Activated naive CD8-positive, alpha-beta T cell treated with anti-CD3 and anti-CD28 coated beads, Interleukin-2, amount 50 U/mL, for 24 hours (primary cell): ENCODE measurements at regions not wholly inside any gene's neighbourhood (a gene's known extent, or its start where the extent isn't known, plus 50 kb on each side); places are given as distances from the start of the nearest gene placed in this dataset.

Experiments
- ATAC-seq: fragments of 150-1000 bp; cut with Tn5 transposase; one replicate; pipeline ENCODE4 v1.10.0; 2021
- DNase-seq: peaks from one replicate; pipeline ENCODE4 v3.0.0; 2021
- H3K27ac Mint-ChIP-seq: one replicate; pipeline ENCODE4 v1.8.0; 2021; ENCODE audit warnings: mild to moderate bottlenecking, mixed read lengths
- H3K27me3 Mint-ChIP-seq: one replicate; pipeline ENCODE4 v1.8.0; 2021; ENCODE audit warnings: mixed read lengths
- H3K36me3 Mint-ChIP-seq: one replicate; pipeline ENCODE4 v1.8.0; 2021; ENCODE audit warnings: low read depth, mixed read lengths
- H3K4me1 Mint-ChIP-seq: one replicate; pipeline ENCODE4 v1.8.0; 2021; ENCODE audit warnings: mixed read lengths
- H3K4me3 Mint-ChIP-seq: one replicate; pipeline ENCODE4 v1.8.0; 2021; ENCODE audit warnings: mild to moderate bottlenecking, moderate library complexity, mixed read lengths
- H3K9me3 Mint-ChIP-seq: one replicate; pipeline ENCODE4 v1.8.0; 2021; ENCODE audit warnings: mixed read lengths

DNA sequence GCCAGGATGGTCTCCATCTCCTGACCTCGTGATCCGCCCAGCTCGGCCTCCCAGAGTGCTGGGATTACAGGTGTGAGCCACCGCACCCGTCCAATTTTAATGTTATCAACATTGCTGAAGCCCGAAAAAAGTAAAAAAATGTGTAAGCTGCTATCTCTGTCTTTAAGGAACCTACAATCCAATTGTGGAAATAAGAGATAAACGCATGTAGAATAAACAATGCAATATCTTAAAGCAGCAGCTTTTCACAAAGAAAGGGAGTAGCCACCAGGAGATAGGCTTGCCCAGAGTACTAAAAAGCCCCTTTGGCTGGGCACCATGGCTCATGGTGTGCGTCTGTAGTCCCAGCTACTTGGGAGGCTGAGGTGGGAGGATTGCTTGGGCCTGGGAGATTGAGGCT is 282.9 kb upstream of the LYZL1 start:
- no peak for DNase-seq
- Mint-ChIP-seq H3K27me3 (no peaks in the 10 kb centered on the region), H3K4me1 (no peaks in the 10 kb centered on the region), H3K27ac (no peak overlapping the region), H3K9me3 (no peaks in the 10 kb centered on the region), H3K4me3 (no peak overlapping the region), H3K36me3 (no peaks in the 10 kb centered on the region)
- ATAC-seq: no peak

DNA sequence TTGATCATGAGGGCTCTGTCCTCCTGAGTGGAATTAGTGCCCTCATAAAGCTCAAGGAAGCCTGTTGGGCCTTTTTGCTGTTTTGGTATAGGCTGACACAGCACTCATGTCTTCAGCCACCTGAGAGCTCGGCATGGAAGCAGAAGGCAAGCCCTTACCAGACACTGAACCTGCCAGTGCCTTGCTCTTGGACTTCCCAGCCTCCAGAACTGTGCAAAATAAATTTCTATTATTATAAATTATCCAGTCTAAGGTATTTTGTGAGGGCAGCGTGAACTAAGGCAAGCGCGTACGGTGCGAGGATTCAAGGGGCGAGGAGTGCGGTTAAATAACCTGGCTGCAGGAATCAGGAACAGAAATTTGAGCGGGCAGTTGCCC is 281.5 kb upstream of the LYZL1 start:
- DNase-seq (no peak), ATAC-seq (no peak)
- Mint-ChIP-seq H3K27me3 (no peaks in the 10 kb centered on the region), H3K9me3 (no peaks in the 10 kb centered on the region), H3K4me1 (no peaks in the 10 kb centered on the region), H3K36me3 (no peaks in the 10 kb centered on the region), H3K4me3 (no peak overlapping the region), H3K27ac (no peak overlapping the region)

DNA sequence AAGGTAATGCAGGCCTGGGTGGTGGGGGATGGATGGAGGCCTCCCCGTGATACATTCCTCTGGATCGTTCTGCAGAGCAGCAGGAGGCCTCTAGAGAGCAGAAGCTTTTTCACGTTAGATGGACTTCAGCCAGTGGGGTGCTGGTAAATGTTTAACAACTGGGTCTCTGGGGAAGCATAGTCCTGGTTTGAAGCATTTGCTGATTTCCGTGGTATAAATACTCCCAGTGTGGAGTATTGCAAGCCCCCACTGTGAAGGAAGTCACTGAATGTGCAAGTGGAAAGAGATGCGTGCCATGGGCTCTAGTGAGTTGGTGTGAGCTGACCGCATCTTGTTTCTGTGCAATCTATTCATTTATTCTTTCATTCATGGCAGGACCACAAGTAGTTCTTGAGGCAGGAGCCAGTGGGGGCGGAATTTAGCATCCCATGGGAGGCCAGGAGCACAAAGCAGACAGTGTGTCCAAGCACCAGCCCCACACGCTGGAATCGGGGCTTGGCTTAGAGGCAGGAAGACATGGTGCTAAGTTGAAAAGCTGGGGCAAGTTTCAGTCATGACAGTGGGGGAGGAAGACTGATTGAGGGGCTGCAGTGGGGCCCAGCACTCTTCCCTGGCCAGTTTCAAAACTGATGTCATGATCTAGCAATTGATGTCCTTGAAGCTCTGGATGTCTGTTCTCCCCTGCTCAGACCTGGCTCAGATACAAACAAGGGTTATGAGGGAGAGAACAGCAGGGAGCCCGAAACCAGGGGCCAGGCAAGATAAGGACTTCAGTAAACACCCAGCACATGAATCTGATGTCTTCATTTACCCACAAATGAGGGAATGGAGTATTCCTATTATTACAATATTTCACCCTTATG is 280.9 kb upstream of the LYZL1 start:
- no peaks in the 10 kb centered on the region for H3K4me1 Mint-ChIP-seq
- H3K4me3 Mint-ChIP-seq: no peak overlapping the region
- DNase-seq (no peak), ATAC-seq (no peak)
- no peaks in the 10 kb centered on the region for H3K36me3 Mint-ChIP-seq
- H3K9me3 Mint-ChIP-seq: no peaks in the 10 kb centered on the region
- H3K27me3 Mint-ChIP-seq: no peaks in the 10 kb centered on the region
- H3K27ac Mint-ChIP-seq: no peak overlapping the region

DNA sequence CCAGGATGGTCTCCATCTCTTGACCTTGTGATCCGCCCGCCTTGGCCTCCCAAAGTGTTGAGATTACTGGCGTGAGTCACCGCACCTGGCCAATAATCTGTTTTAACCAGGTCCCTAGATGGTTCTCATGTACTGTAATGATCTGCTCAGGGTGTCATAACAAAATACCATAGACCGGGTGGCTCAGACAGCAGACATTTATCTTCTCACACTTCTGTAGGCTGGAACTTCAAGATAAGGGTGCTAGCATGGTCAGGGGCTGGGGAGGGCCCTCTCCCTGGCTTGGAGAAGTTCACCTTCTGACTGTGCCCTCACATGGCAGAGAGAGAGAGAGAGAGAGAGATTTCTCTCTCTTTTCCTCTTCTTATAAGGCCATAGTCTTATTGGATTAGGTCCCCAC is 279.4 kb upstream of the LYZL1 start:
- no peak overlapping the region for H3K4me3 Mint-ChIP-seq
- no peak for ATAC-seq
- no peaks in the 10 kb centered on the region for H3K36me3 Mint-ChIP-seq
- H3K9me3 Mint-ChIP-seq: no peaks in the 10 kb centered on the region
- H3K4me1 Mint-ChIP-seq: no peaks in the 10 kb centered on the region
- no peaks in the 10 kb centered on the region for H3K27me3 Mint-ChIP-seq
- DNase-seq: no peak
- no peak overlapping the region for H3K27ac Mint-ChIP-seq

GRCh38 chr10:29011516-29011915 is 277.4 kb upstream of the LYZL1 start:
- Mint-ChIP-seq H3K27me3 (peaks cover 3% of the 10 kb centered on the region), H3K4me1 (no peaks in the 10 kb centered on the region), H3K9me3 (no peaks in the 10 kb centered on the region), H3K36me3 (no peaks in the 10 kb centered on the region), H3K27ac (no peak overlapping the region), H3K4me3 (no peak overlapping the region)
- no peak for DNase-seq
- no peak for ATAC-seq

DNA sequence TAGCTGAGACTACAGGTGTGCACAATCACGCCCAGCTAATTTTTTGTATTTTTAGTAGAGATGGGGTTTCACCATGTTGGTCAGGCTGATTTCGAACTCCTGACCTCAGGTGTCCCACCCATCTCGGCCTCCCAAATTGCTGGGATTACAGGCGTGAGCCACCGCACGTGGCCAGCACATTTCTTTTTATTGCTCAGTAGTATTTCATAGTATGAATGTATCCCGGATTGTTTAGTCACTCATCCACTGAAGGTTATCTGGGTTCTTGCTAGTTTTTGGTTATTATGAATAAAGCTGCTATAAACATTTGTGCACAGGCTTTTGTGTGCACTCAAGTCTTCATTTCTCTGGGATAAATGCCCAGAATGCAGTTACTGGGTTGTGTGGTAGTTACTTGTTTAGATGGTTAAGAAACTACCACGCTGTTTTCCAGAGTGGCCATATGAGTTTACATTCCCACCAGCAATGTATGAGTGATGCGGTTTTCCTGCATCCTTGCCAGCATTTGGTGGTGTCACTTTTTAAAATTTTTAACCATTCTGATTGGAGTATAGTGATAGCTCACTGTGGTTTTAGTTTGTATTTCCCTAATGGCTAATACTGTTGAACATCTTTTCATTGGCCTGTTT is 275.8 kb upstream of the LYZL1 start:
- DNase-seq (no peak), ATAC-seq (no peak)

GRCh38 chr10:29021591-29021990 is 267.3 kb upstream of the LYZL1 start:
- Mint-ChIP-seq H3K9me3 (no peaks in the 10 kb centered on the region), H3K4me1 (no peaks in the 10 kb centered on the region), H3K4me3 (no peak overlapping the region), H3K27me3 (peaks cover 7% of the 10 kb centered on the region), H3K36me3 (no peaks in the 10 kb centered on the region), H3K27ac (no peak overlapping the region)
- ATAC-seq: no peak
- DNase-seq: no peak

More for the DNA sequence above, 275.8 kb upstream of the LYZL1 start:
- Mint-ChIP-seq H3K4me3 (no peak overlapping the region), H3K36me3 (no peaks in the 10 kb centered on the region), H3K4me1 (no peaks in the 10 kb centered on the region), H3K27ac (no peak overlapping the region), H3K27me3 (peaks cover 8% of the 10 kb centered on the region), H3K9me3 (no peaks in the 10 kb centered on the region)

GRCh38 chr10:29022513-29022912 is 266.4 kb upstream of the LYZL1 start:
- no peak for DNase-seq
- Mint-ChIP-seq H3K27me3 (peaks cover 4% of the 10 kb centered on the region), H3K36me3 (no peaks in the 10 kb centered on the region), H3K9me3 (no peaks in the 10 kb centered on the region), H3K27ac (no peak overlapping the region), H3K4me1 (no peaks in the 10 kb centered on the region), H3K4me3 (no peak overlapping the region)
- ATAC-seq: no peak

- DNase-seq: no peak
- Mint-ChIP-seq H3K27ac (no peak overlapping the region), H3K27me3 (peaks cover 2% of the 10 kb centered on the region), H3K9me3 (no peaks in the 10 kb centered on the region), H3K36me3 (no peaks in the 10 kb centered on the region), H3K4me3 (no peak overlapping the region), H3K4me1 (no peaks in the 10 kb centered on the region)
- no peak for ATAC-seq
Observed at GRCh38 chr10:29023678-29024077, 265.2 kb upstream of the LYZL1 start.

DNA sequence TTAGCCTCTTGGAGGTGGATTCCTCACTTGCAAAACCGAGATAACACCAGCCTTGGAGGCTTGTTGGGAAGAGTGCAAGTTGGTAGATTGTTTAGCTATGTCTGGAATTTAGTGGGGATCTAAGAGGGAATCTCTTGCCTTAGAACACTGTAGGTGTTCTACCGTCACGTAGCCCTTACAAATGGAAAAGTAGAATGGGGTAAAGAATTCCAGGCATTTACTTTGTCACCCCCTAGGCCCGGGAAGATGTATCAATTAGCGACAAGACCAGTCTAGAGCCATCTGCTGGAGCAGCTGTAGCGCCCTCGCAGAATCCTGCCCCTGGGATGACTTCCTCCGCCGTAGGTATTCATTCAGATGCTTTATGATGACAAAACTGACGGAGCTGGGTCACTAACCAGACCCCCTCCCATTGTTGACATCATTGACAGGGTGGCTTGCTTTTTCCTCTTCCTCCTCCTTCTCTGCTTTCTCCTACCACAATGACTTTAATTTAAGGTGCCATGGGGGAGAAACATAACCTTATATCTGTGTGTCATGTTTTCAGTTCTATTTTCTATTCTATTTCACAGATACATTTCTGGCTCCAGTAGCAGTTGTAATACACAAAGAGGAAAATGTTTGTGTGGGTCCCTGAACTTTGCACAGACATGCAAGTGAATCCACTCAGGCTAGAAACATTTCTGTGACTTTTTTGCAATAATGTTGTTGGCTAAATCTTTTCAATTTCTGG is 262.6 kb upstream of the LYZL1 start:
- no peak overlapping the region for H3K27ac Mint-ChIP-seq
- DNase-seq: no peak
- H3K4me3 Mint-ChIP-seq: no peak overlapping the region
- no peaks in the 10 kb centered on the region for H3K4me1 Mint-ChIP-seq
- H3K9me3 Mint-ChIP-seq: no peaks in the 10 kb centered on the region
- H3K27me3 Mint-ChIP-seq: peaks cover 7% of the 10 kb centered on the region
- no peak for ATAC-seq
- H3K36me3 Mint-ChIP-seq: no peaks in the 10 kb centered on the region

DNA sequence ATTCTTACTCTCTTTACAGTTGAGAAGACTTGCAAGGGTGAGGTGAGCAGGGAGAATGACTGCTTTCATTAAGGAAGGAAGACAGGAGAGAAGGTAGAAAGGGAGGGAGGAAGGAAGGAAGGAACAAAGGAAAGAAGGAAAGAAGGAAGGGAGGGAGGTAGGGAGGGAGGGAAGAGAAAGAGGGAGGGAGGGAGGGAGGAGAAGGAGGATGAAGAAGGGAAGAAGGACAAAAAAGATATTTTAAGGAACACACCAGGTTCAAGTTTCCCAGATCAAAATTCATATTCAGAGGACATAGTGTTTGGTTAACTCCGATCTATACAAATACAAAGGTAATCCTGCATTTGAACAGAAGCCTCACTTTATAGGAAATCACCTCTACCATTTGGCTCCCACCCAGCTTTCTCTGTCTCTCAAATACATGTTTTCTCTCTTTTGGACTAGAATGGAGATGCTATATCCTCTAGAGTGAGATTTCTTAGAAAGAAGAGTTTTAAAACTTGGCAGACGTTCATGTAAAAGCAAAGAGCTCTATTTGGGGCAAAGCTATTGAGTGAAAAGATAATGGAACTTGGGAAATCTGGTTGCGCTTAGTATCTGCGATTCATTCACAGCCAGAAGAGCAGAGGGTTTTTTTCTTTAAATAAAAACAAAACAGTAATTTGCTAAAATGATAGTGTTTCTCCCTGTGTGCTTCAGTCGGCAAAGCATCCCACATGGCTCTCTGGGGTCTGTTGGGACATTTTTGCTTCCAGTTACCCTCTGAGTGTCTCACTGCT is 261.9 kb upstream of the LYZL1 start:
- Mint-ChIP-seq H3K27ac (no peak overlapping the region), H3K9me3 (no peaks in the 10 kb centered on the region), H3K4me3 (no peak overlapping the region), H3K27me3 (peaks cover 7% of the 10 kb centered on the region), H3K4me1 (no peaks in the 10 kb centered on the region), H3K36me3 (no peaks in the 10 kb centered on the region)
- ATAC-seq: no peak
- DNase-seq: no peak

DNA sequence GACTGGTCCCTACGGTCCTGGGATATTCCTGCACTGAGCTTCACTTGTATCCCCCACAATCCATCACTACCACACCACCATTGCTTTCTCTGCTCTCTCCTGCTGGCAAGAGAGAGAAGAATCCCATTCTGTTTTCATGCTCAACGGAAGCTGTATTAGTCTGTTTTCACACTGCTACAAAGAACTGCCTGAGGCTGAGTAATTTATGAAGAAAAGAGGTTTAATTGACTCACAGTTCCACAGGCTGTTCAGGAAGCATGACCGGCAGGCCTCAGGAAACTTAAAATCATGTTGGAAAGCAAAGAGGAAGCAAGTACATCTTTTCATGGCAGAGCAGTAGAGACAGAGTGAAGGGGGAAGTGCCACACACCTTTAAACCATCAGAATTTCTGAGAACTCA is 260.4 kb upstream of the LYZL1 start:
- H3K9me3 Mint-ChIP-seq: no peaks in the 10 kb centered on the region
- no peak for ATAC-seq
- DNase-seq: no peak
- H3K4me1 Mint-ChIP-seq: no peaks in the 10 kb centered on the region
- no peak overlapping the region for H3K4me3 Mint-ChIP-seq
- no peak overlapping the region for H3K27ac Mint-ChIP-seq
- no peaks in the 10 kb centered on the region for H3K36me3 Mint-ChIP-seq
- H3K27me3 Mint-ChIP-seq: peaks cover 7% of the 10 kb centered on the region

- DNase-seq (no peak), ATAC-seq (no peak)
- Mint-ChIP-seq H3K9me3 (no peaks in the 10 kb centered on the region), H3K27ac (no peak overlapping the region), H3K27me3 (peaks cover 8% of the 10 kb centered on the region), H3K4me1 (no peaks in the 10 kb centered on the region), H3K36me3 (no peaks in the 10 kb centered on the region), H3K4me3 (no peak overlapping the region)
Observed at GRCh38 chr10:29030900-29031299, 258.0 kb upstream of the LYZL1 start.

DNA sequence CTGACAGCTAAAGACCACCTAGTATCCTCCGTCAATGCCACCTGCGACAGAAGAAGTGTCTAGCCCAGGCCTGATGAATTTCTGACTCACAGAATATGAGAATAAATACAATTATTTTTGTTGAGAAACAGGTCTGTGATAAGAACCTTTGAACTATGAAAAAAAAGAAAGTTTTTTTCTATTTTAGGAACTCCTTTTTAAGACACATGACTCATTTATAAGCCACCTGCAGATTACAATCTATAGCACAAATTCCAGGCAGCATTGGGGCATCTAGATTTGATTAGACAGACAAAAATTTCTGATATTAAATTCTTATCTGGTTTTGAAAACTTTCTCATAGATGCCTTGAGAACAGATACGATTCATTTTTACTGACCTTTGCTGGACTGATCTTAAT is 256.7 kb upstream of the LYZL1 start:
- H3K4me3 Mint-ChIP-seq: no peak overlapping the region
- H3K4me1 Mint-ChIP-seq: no peaks in the 10 kb centered on the region
- H3K36me3 Mint-ChIP-seq: no peaks in the 10 kb centered on the region
- peaks cover 8% of the 10 kb centered on the region for H3K27me3 Mint-ChIP-seq
- H3K9me3 Mint-ChIP-seq: no peaks in the 10 kb centered on the region
- DNase-seq: no peak
- H3K27ac Mint-ChIP-seq: no peak overlapping the region
- ATAC-seq: no peak
